Vagina (tissue), 2 donors: ENCODE measurements at regions not wholly inside any gene's neighbourhood (a gene's known extent, or its start where the extent isn't known, plus 50 kb on each side); places are given as distances from the start of the nearest gene placed in this dataset.

ENCODE experiments used
- CTCF ChIP-seq, 3 experiments: fragments of 450-650 bp in 2 of 3; fragments of 200-600 bp in 1 of 3; sonication (generic) in 1 of 3; IDR thresholded peaks; one replicate each; pipeline ENCODE4 v1.5.1; 2017 to 2019; ENCODE audit warnings: antibody characterized with exemption in 3 of 3, mild to moderate bottlenecking in 2 of 3, moderate library complexity in 2 of 3
- POLR2A ChIP-seq, 2 donors: fragments of 450-650 bp; IDR thresholded peaks; one replicate each; pipeline ENCODE4 v1.6.1; 2017; ENCODE audit warnings: antibody characterized with exemption in 2 of 2, mild to moderate bottlenecking in 2 of 2, moderate library complexity in 2 of 2

DNA sequence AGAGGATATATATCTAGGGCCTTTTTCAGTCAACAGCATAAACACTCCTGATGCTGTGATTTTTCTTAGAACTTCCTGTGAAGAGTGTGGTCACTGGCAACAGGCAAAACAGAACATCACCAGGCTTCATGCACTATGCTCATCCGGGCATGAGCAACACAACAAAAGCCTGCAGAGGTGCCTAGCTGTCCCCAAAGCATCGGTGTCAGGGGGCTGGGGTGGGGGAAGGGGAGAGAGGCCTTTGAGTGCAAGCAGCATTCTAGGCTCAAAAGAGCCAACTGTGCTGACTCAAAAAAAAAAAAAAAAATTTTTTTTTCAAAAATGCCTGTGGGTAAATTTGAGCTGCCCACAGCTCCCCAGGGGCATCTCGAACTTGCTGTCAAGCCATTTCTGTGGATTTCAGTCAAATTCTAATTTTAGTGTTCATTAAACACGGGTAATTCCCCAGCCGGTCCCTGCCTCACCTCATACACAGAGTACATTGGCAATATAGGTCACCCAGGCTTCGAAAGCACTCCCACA, 194.6 kb upstream of the DYNLRB2 start:
- TF ChIP-seq POLR2A (IDR thresholded peaks at IDR 0.05) (no peak), CTCF (IDR thresholded peaks at IDR 0.05) (no peak)
